Nephron (organoid): ENCODE measurements at regions not wholly inside any gene's neighbourhood (a gene's known extent, or its start where the extent isn't known, plus 50 kb on each side); places are given as distances from the start of the nearest gene placed in this dataset.

Experiments used
- H3K27ac Mint-ChIP-seq, 3 experiments: 2 replicates each; pipeline ENCODE4 v1.8.0; 2020; ENCODE audit warnings: mixed read lengths in 3 of 3, mild to moderate bottlenecking in 2 of 3, moderate library complexity in 1 of 3
- H3K27me3 Mint-ChIP-seq: 2 replicates; pipeline ENCODE4 v1.8.0; 2021; ENCODE audit warnings: low read depth, mild to moderate bottlenecking, moderate library complexity, mixed read lengths
- H3K36me3 Mint-ChIP-seq: 2 replicates; pipeline ENCODE4 v1.8.0; 2020; ENCODE audit warnings: low read depth, mixed read lengths
- H3K4me1 Mint-ChIP-seq: 2 replicates; pipeline ENCODE4 v1.8.0; 2020; ENCODE audit warnings: mixed read lengths
- H3K4me3 Mint-ChIP-seq, 3 experiments: 2 replicates each; pipeline ENCODE4 v1.8.0; 2020; ENCODE audit warnings: mild to moderate bottlenecking in 3 of 3, mixed read lengths in 3 of 3, moderate library complexity in 2 of 3
- H3K9me3 Mint-ChIP-seq: 2 replicates; pipeline ENCODE4 v1.8.0; 2020; ENCODE audit warnings: mixed read lengths
- TF ChIP-seq, protein P1 (sequence below), 3 experiments: fragments of 200-600 bp; sonication (generic); IDR thresholded peaks; one replicate each; pipeline ENCODE4 v1.5.0; 2021; ENCODE audit warnings: antibody characterized with exemption in 3 of 3; ENCODE audit not compliant: unreplicated experiment in 3 of 3

- Mint-ChIP-seq H3K9me3 (peaks cover 43% of the 10 kb centered on the region), H3K4me1 (no peaks in the 10 kb centered on the region), H3K36me3 (peaks cover 7% of the 10 kb centered on the region), H3K27ac (no peak overlapping the region), H3K4me3 (no peak overlapping the region), H3K27me3 (peaks cover 10% of the 10 kb centered on the region)
- TF ChIP-seq, protein P1, sequence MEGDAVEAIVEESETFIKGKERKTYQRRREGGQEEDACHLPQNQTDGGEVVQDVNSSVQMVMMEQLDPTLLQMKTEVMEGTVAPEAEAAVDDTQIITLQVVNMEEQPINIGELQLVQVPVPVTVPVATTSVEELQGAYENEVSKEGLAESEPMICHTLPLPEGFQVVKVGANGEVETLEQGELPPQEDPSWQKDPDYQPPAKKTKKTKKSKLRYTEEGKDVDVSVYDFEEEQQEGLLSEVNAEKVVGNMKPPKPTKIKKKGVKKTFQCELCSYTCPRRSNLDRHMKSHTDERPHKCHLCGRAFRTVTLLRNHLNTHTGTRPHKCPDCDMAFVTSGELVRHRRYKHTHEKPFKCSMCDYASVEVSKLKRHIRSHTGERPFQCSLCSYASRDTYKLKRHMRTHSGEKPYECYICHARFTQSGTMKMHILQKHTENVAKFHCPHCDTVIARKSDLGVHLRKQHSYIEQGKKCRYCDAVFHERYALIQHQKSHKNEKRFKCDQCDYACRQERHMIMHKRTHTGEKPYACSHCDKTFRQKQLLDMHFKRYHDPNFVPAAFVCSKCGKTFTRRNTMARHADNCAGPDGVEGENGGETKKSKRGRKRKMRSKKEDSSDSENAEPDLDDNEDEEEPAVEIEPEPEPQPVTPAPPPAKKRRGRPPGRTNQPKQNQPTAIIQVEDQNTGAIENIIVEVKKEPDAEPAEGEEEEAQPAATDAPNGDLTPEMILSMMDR (IDR thresholded peaks at IDR 0.05; ENCODE audit: unreplicated experiment in 3 of 3): no peak
These were observed 62.5 kb upstream of the SNRK start for GRCh38 chr3:43223670-43224364.

GRCh38 chr3:43222590-43222989 lies 63.8 kb upstream of the SNRK start:
- Mint-ChIP-seq H3K27ac (peak overlapping the region in 1 of 3 experiments; percentile 13), H3K9me3 (peaks cover 36% of the 10 kb centered on the region), H3K4me3 (no peak overlapping the region), H3K27me3 (peaks cover 10% of the 10 kb centered on the region), H3K36me3 (peaks cover 7% of the 10 kb centered on the region), H3K4me1 (no peaks in the 10 kb centered on the region)
- TF ChIP-seq, protein P1 (IDR thresholded peaks at IDR 0.05; ENCODE audit: unreplicated experiment in 3 of 3): no peak

GRCh38 chr3:43221076-43221475 lies 65.3 kb upstream of the SNRK start:
- TF ChIP-seq, protein P1 (IDR thresholded peaks at IDR 0.05; ENCODE audit: unreplicated experiment in 3 of 3): no peak
- Mint-ChIP-seq H3K9me3 (peaks cover 23% of the 10 kb centered on the region), H3K36me3 (peaks cover 7% of the 10 kb centered on the region), H3K4me3 (no peak overlapping the region), H3K27me3 (peaks cover 16% of the 10 kb centered on the region), H3K27ac (peak overlapping the region in 1 of 3 experiments; percentile 80), H3K4me1 (no peaks in the 10 kb centered on the region)

DNA sequence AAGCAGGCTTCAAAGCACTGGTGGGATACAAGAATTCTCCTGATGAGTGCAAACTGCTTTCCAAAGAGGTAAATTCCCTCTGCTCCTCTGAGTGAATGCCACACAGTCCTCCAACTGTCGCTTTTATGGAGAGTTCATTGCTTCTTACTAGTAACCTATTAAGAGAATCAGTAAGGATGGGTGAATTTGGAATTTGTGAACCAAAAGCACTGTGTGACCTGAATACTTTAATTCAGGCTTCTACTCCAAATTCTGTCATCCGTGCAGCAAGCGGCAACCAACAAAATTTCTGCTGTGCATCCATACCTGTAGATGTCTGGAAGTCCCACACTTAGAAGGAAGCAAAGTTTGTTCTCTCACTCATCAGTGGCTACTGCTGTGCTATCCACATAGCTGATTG lies 66.7 kb upstream of the SNRK start:
- peaks cover 16% of the 10 kb centered on the region for H3K27me3 Mint-ChIP-seq

DNA sequence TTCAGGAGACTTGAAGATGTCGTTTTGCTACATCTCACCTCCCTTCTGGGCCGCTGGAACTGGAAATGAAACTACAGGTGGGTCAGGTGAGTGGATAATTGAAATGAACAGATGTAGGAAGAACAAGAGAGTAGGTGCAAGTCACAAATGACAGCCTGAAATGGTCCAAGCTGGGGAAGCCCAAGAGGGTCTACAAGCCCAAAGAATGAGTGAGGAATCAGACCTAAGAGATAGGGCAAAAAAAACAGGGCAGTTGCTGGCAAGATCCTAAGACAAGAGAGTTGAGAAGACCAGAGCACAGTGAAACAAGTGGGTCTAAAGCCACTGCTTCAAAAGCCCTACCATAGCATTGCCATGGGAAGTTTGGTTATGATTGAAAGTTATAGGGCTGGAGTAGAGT lies 67.4 kb upstream of the SNRK start:
- peaks cover 4% of the 10 kb centered on the region for H3K4me1 Mint-ChIP-seq
- H3K4me3 Mint-ChIP-seq: no peak overlapping the region
- peak overlapping the region in 1 of 3 experiments; percentile 61 for H3K27ac Mint-ChIP-seq
- peaks cover 14% of the 10 kb centered on the region for H3K9me3 Mint-ChIP-seq
- H3K36me3 Mint-ChIP-seq: peaks cover 7% of the 10 kb centered on the region
- peaks cover 16% of the 10 kb centered on the region for H3K27me3 Mint-ChIP-seq
- TF ChIP-seq, protein P1 (IDR thresholded peaks at IDR 0.05; ENCODE audit: unreplicated experiment in 3 of 3): no peak

More for the DNA sequence above, 66.7 kb upstream of the SNRK start:
- Mint-ChIP-seq H3K27ac (peak overlapping the region in 1 of 3 experiments; percentile 61), H3K9me3 (peaks cover 20% of the 10 kb centered on the region), H3K36me3 (peaks cover 7% of the 10 kb centered on the region), H3K4me3 (no peak overlapping the region), H3K4me1 (peaks cover 1% of the 10 kb centered on the region)
- TF ChIP-seq, protein P1 (IDR thresholded peaks at IDR 0.05; ENCODE audit: unreplicated experiment in 3 of 3): no peak

DNA sequence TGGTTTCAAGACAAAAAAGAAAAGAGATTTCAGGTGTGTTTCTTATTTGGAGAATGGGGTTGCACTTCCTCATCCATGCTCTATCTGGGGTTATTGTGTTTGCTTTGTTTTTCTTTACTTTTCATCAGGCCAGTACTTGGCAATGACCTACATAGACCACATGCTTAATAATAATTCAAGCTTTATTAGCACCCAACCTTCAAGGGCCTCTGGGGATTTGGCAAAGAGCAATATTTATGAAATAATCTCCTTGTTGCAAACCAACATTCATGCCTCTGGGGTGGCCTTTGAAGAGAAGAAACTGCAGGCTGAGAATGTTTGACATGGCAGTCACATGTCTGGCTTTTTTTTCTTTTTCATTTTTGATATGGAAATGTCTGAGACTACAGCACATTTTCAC lies 68.2 kb upstream of the SNRK start:
- peaks cover 12% of the 10 kb centered on the region for H3K9me3 Mint-ChIP-seq
- H3K36me3 Mint-ChIP-seq: peaks cover 7% of the 10 kb centered on the region
- no peak overlapping the region for H3K4me3 Mint-ChIP-seq
- peaks cover 4% of the 10 kb centered on the region for H3K4me1 Mint-ChIP-seq
- TF ChIP-seq, protein P1 (IDR thresholded peaks at IDR 0.05; ENCODE audit: unreplicated experiment in 3 of 3): no peak
- H3K27me3 Mint-ChIP-seq: peaks cover 16% of the 10 kb centered on the region
- no peak overlapping the region for H3K27ac Mint-ChIP-seq
